ENCODE measurements at regions not wholly inside any gene's neighbourhood (a gene's known extent, or its start where the extent isn't known, plus 50 kb on each side); places are given as distances from the start of the nearest gene placed in this dataset.

- no peak for TF ChIP-seq ZNF12 (CRISPR knock-in tag; IDR thresholded peaks at IDR 0.05)
- TF ChIP-seq CTCF (CRISPR knock-in tag; IDR thresholded peaks at IDR 0.05), result no peak
- no peak for TF ChIP-seq NR1H2 (CRISPR knock-in tag; IDR thresholded peaks at IDR 0.05; ENCODE audit: borderline replicate concordance, low read depth)
- TF ChIP-seq PHF8 (CRISPR knock-in tag; IDR thresholded peaks at IDR 0.05), result no peak
- no peak for TF ChIP-seq ESRRA (CRISPR knock-in tag; IDR thresholded peaks at IDR 0.05; ENCODE audit: low read depth)
- no peak for TF ChIP-seq TCF7L2 (IDR thresholded peaks at IDR 0.05; ENCODE audit: low read depth, low read length)
- TF ChIP-seq ZMAT5 (CRISPR knock-in tag; IDR thresholded peaks at IDR 0.05; ENCODE audit: borderline replicate concordance, low read depth), result no peak
- TF ChIP-seq EZH2 (conservative IDR thresholded peaks at IDR 0.05; ENCODE audit: low read depth, low read length), result no peak
- no peak for TF ChIP-seq ZBTB26 (CRISPR knock-in tag; IDR thresholded peaks at IDR 0.05; ENCODE audit: borderline replicate concordance)
- no peak for TF ChIP-seq JARID2 (CRISPR knock-in tag; IDR thresholded peaks at IDR 0.05; ENCODE audit: insufficient replicate concordance)
- no peak for TF ChIP-seq ZGPAT (CRISPR knock-in tag; IDR thresholded peaks at IDR 0.05)
- TF ChIP-seq E2F1 (CRISPR knock-in tag; IDR thresholded peaks at IDR 0.05), result no peak
- no peak for TF ChIP-seq POLR2A (IDR thresholded peaks at IDR 0.05; ENCODE audit: insufficient read depth in 1 of 2, low read depth in 2 of 2, low read length in 2 of 2)
- no peak for TF ChIP-seq REL (CRISPR knock-in tag; conservative IDR thresholded peaks at IDR 0.05)
These were observed 130.2 kb upstream of the SALL3 start for GRCh38 chr18:78849458-78849857.

Measured in HepG2 (cell line).